ENCODE measurements at regions not wholly inside any gene's neighbourhood (a gene's known extent, or its start where the extent isn't known, plus 50 kb on each side); places are given as distances from the start of the nearest gene placed in this dataset.
"Not testable (repeated sequence)": the region's sequence is repeated elsewhere in the genome, so short reads cannot be mapped to it uniquely, and the experiment has no call there.

- DNase-seq (ENCODE audit: low read depth); H3K4me3 ChIP-seq (ENCODE audit: low read depth, low read length): not testable (repeated sequence)
Measured at GRCh38 chr4:102210806-102211205, 134.5 kb downstream of the SLC39A8 start.

GRCh38 chr4:102204634-102205033 lies 140.6 kb downstream of the SLC39A8 start:
- H3K4me3 ChIP-seq (ENCODE audit: low read depth, low read length); DNase-seq (ENCODE audit: low read depth): not testable (repeated sequence)

- no peak for TF ChIP-seq CTCF (conservative IDR thresholded peaks at IDR 0.05; ENCODE audit: low read depth, low read length)
- DNase-seq (ENCODE audit: low read depth): peak; percentile 37
- no peak overlapping the region for H3K4me3 ChIP-seq (ENCODE audit: low read depth, low read length)
Measured at GRCh38 chr4:102196221-102196620, 149.1 kb downstream of the SLC39A8 start.

- H3K4me3 ChIP-seq (ENCODE audit: low read depth, low read length): no peak overlapping the region
- no peak for TF ChIP-seq CTCF (conservative IDR thresholded peaks at IDR 0.05; ENCODE audit: low read depth, low read length)
- DNase-seq (ENCODE audit: low read depth): no peak
Measured at GRCh38 chr4:102193145-102193544, 152.1 kb downstream of the SLC39A8 start.

GRCh38 chr4:102180046-102180445 lies 165.2 kb downstream of the SLC39A8 start:
- DNase-seq (ENCODE audit: low read depth): peak; percentile 31
- TF ChIP-seq CTCF (conservative IDR thresholded peaks at IDR 0.05; ENCODE audit: low read depth, low read length): no peak
- H3K4me3 ChIP-seq (ENCODE audit: low read depth, low read length): no peak overlapping the region

GRCh38 chr4:102174719-102175189 lies 170.5 kb downstream of the SLC39A8 start:
- no peak overlapping the region for H3K4me3 ChIP-seq (ENCODE audit: low read depth, low read length)
- no peak for TF ChIP-seq CTCF (conservative IDR thresholded peaks at IDR 0.05; ENCODE audit: low read depth, low read length)
- peak; percentile 60 for DNase-seq (ENCODE audit: low read depth)

GRCh38 chr4:102172341-102172740 lies 172.9 kb downstream of the SLC39A8 start:
- DNase-seq (ENCODE audit: low read depth): no peak
- no peak overlapping the region for H3K4me3 ChIP-seq (ENCODE audit: low read depth, low read length)
- no peak for TF ChIP-seq CTCF (conservative IDR thresholded peaks at IDR 0.05; ENCODE audit: low read depth, low read length)

- TF ChIP-seq CTCF (conservative IDR thresholded peaks at IDR 0.05; ENCODE audit: low read depth, low read length): no peak
- H3K4me3 ChIP-seq (ENCODE audit: low read depth, low read length): no peak overlapping the region
- no peak for DNase-seq (ENCODE audit: low read depth)
Measured at GRCh38 chr4:102170910-102171309, 174.4 kb downstream of the SLC39A8 start.
